Stimulated activated CD4-positive, alpha-beta T cell treated with anti-CD3 and anti-CD28 coated beads, Interleukin-1b, Interleukin-23, amount 100 ng/mL, for 48 hours (primary cell): ENCODE measurements at regions not wholly inside any gene's neighbourhood (a gene's known extent, or its start where the extent isn't known, plus 50 kb on each side); places are given as distances from the start of the nearest gene placed in this dataset.

Experiments
- DNase-seq: peaks from one replicate; pipeline ENCODE4 v3.0.0-alpha.2; 2020

GRCh38 chr20:50258790-50259483, 68.3 kb downstream of the CEBPB start:
- DNase-seq: no peak

- DNase-seq: no peak
Measured at GRCh38 chr20:50259705-50260478, 69.3 kb downstream of the CEBPB start.

- DNase-seq: no peak
Measured at GRCh38 chr20:50260479-50261221, 70.0 kb downstream of the CEBPB start.

GRCh38 chr20:50261471-50262212, 71.0 kb downstream of the CEBPB start:
- DNase-seq: no peak

- no peak for DNase-seq
Measured at GRCh38 chr20:50263831-50264230, 73.2 kb downstream of the CEBPB start.

- DNase-seq: no peak
Measured at GRCh38 chr20:50264534-50265145, 74.0 kb downstream of the CEBPB start.

- no peak for DNase-seq
Measured at GRCh38 chr20:50265245-50265946, 74.8 kb downstream of the CEBPB start.

- no peak for DNase-seq
Measured at GRCh38 chr20:50266293-50267040, 75.8 kb downstream of the CEBPB start.

GRCh38 chr20:50267041-50267865, 76.6 kb downstream of the CEBPB start:
- no peak for DNase-seq

GRCh38 chr20:50267866-50268219, 77.2 kb downstream of the CEBPB start:
- no peak for DNase-seq

- DNase-seq: no peak
Measured at GRCh38 chr20:50269091-50270033, 78.7 kb downstream of the CEBPB start.

GRCh38 chr20:50270034-50270395, 79.4 kb downstream of the CEBPB start:
- DNase-seq: no peak

- no peak for DNase-seq
Measured at GRCh38 chr20:50270569-50270968, 79.9 kb downstream of the CEBPB start.

- DNase-seq: no peak
Measured at GRCh38 chr20:50271176-50271575, 80.5 kb downstream of the CEBPB start.

- DNase-seq: no peak
Measured at GRCh38 chr20:50271612-50272011, 81.0 kb downstream of the CEBPB start.

GRCh38 chr20:50272030-50272723, 81.5 kb downstream of the CEBPB start:
- no peak for DNase-seq

GRCh38 chr20:50272724-50273446, 82.3 kb downstream of the CEBPB start:
- DNase-seq: no peak
